RWPE2 (cell line): ENCODE measurements at regions not wholly inside any gene's neighbourhood (a gene's known extent, or its start where the extent isn't known, plus 50 kb on each side); places are given as distances from the start of the nearest gene placed in this dataset.

Source experiments
- ATAC-seq: fragments of 200-7000 bp; cut with Tn5 transposase; 3 replicates; pipeline ENCODE4 v1.9.1; 2021; ENCODE audit warnings: low read depth
- DNase-seq: peaks from one replicate; pipeline ENCODE4 v3.0.0-alpha.2; 2020; ENCODE audit warnings: low spot score
- H3K27ac ChIP-seq: fragments of 450-650 bp; 2 replicates; pipeline ENCODE4 v1.5.1; 2017; ENCODE audit warnings: mild to moderate bottlenecking; ENCODE audit not compliant: poor library complexity, severe bottlenecking
- H3K27me3 ChIP-seq: fragments of 250-450 bp; sonication (Bioruptor Pico); 2 replicates; pipeline ENCODE4 v1.5.1; 2021; ENCODE audit warnings: mild to moderate bottlenecking, moderate library complexity; ENCODE audit not compliant: insufficient read depth, poor library complexity, severe bottlenecking
- H3K36me3 ChIP-seq: fragments of 250-450 bp; sonication (Bioruptor Pico); 2 replicates; pipeline ENCODE4 v1.5.1; 2020; ENCODE audit warnings: low read depth, mild to moderate bottlenecking, moderate library complexity
- H3K4me1 ChIP-seq: fragments of 250-450 bp; sonication (Bioruptor Pico); 2 replicates; pipeline ENCODE4 v1.5.1; 2021; ENCODE audit warnings: mild to moderate bottlenecking, moderate library complexity; ENCODE audit not compliant: insufficient read depth, poor library complexity, severe bottlenecking
- H3K4me3 ChIP-seq: fragments of 250-450 bp; sonication (Bioruptor Pico); 2 replicates; pipeline ENCODE4 v1.5.1; 2021; ENCODE audit warnings: mild to moderate bottlenecking, moderate library complexity; ENCODE audit not compliant: severe bottlenecking
- H3K9me3 ChIP-seq: fragments of 250-450 bp; sonication (Bioruptor Pico); 2 replicates; pipeline ENCODE4 v1.5.1; 2021; ENCODE audit warnings: mild to moderate bottlenecking, moderate library complexity; ENCODE audit not compliant: severe bottlenecking
- TF ChIP-seq, protein P1 (sequence below): fragments of 450-650 bp; IDR thresholded peaks from one replicate; pipeline ENCODE4 v1.5.1; 2017; ENCODE audit warnings: mild to moderate bottlenecking, moderate library complexity; ENCODE audit not compliant: poor library complexity, severe bottlenecking

DNA sequence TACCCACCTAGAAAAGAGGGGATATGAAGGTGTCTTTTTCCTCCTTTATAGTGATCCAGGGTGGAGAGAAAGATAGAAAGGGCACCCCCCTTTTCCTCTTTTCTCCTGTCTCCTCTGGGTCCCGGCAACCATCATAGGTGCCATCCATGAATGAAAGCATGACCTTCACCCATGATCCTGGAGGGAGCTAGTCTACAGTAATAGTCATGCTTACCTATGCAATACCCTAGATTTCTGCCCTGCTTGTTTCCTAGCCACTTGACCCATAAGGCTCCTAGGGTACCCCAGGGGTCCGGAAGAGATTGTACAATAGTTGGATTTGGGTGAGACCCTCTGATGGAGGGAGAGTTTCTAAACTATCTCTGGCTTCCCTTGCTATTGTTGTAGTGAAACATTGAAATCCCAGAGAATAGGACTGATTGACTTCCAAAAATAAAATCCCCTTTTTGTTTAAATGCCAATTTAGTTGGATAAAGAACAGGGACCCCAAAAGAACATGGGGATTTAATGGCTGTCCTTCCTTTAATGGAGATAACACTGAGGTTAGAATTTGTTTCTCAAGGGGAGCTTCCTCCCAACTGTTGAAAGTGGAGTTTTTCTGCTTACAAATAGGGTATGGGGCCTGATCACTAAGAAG lies 366.8 kb upstream of the KHDRBS2 start:
- Histone ChIP-seq H3K4me1 (no peaks in the 10 kb centered on the region), H3K36me3 (no peaks in the 10 kb centered on the region), H3K27ac (no peak overlapping the region), H3K4me3 (no peak overlapping the region), H3K9me3 (peaks cover 7% of the 10 kb centered on the region), H3K27me3 (no peaks in the 10 kb centered on the region)
- no peak for DNase-seq
- ATAC-seq, result no peak
- TF ChIP-seq, protein P1, sequence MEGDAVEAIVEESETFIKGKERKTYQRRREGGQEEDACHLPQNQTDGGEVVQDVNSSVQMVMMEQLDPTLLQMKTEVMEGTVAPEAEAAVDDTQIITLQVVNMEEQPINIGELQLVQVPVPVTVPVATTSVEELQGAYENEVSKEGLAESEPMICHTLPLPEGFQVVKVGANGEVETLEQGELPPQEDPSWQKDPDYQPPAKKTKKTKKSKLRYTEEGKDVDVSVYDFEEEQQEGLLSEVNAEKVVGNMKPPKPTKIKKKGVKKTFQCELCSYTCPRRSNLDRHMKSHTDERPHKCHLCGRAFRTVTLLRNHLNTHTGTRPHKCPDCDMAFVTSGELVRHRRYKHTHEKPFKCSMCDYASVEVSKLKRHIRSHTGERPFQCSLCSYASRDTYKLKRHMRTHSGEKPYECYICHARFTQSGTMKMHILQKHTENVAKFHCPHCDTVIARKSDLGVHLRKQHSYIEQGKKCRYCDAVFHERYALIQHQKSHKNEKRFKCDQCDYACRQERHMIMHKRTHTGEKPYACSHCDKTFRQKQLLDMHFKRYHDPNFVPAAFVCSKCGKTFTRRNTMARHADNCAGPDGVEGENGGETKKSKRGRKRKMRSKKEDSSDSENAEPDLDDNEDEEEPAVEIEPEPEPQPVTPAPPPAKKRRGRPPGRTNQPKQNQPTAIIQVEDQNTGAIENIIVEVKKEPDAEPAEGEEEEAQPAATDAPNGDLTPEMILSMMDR, result no peak

GRCh38 chr6:62645274-62645673 lies 359.2 kb upstream of the KHDRBS2 start:
- Histone ChIP-seq H3K9me3 (no peaks in the 10 kb centered on the region), H3K36me3 (no peaks in the 10 kb centered on the region), H3K4me1 (no peaks in the 10 kb centered on the region), H3K27me3 (no peaks in the 10 kb centered on the region), H3K4me3 (no peak overlapping the region), H3K27ac (no peak overlapping the region)
- DNase-seq (no peak), ATAC-seq (no peak)
- TF ChIP-seq, protein P1, result no peak

DNA sequence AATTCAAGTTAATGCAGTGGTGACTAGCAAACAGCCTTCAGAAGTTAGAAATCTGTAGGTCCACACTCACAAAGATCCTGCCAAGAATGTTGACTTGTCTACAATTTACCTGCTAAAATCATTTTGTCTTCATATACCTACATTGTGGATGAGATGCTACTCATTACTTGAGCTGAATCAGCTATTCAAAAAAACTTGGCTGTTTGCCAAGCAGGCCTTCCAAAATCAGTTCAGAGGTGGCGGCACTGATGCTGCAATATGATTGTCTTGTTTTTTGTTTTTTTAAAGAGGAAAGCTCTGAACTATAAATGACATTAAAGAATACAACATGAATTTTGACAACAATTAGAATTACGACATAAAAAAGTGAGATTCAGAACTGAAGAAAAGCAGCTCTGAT lies 354.7 kb upstream of the KHDRBS2 start:
- DNase-seq (no peak), ATAC-seq (no peak)
- Histone ChIP-seq H3K4me3 (no peak overlapping the region), H3K36me3 (no peaks in the 10 kb centered on the region), H3K4me1 (no peaks in the 10 kb centered on the region), H3K27me3 (no peaks in the 10 kb centered on the region), H3K27ac (no peak overlapping the region), H3K9me3 (no peaks in the 10 kb centered on the region)
- TF ChIP-seq, protein P1, result no peak

GRCh38 chr6:62626661-62627060 lies 340.6 kb upstream of the KHDRBS2 start:
- ATAC-seq (no peak), DNase-seq (no peak)
- Histone ChIP-seq H3K4me1 (no peaks in the 10 kb centered on the region), H3K27me3 (no peaks in the 10 kb centered on the region), H3K4me3 (no peak overlapping the region), H3K9me3 (peaks cover 2% of the 10 kb centered on the region), H3K27ac (no peak overlapping the region), H3K36me3 (no peaks in the 10 kb centered on the region)
- TF ChIP-seq, protein P1, result no peak

- DNase-seq (no peak), ATAC-seq (peak; percentile 25; the same call in 1 of the 3 replicates)
- H3K9me3 ChIP-seq, result peaks cover 2% of the 10 kb centered on the region
- H3K27me3 ChIP-seq, result no peaks in the 10 kb centered on the region
- H3K4me3 ChIP-seq, result no peak overlapping the region
- no peaks in the 10 kb centered on the region for H3K36me3 ChIP-seq
- H3K4me1 ChIP-seq, result no peaks in the 10 kb centered on the region
- H3K27ac ChIP-seq, result no peak overlapping the region
- TF ChIP-seq, protein P1, result no peak
These were observed 338.0 kb upstream of the KHDRBS2 start for GRCh38 chr6:62623846-62624532.
